Right ventricle myocardium inferior (tissue), 1 donor: ENCODE measurements at regions not wholly inside any gene's neighbourhood (a gene's known extent, or its start where the extent isn't known, plus 50 kb on each side); places are given as distances from the start of the nearest gene placed in this dataset.
"Not testable (repeated sequence)": the region's sequence is repeated elsewhere in the genome, so short reads cannot be mapped to it uniquely, and the experiment has no call there.

Source experiments
- ATAC-seq: fragments of 200-7000 bp; cut with Tn5 transposase; one replicate; pipeline ENCODE4 v1.9.1; 2020; ENCODE audit warnings: mild to moderate bottlenecking, moderate library complexity
- DNase-seq: peaks from one replicate; pipeline ENCODE4 v3.0.0; 2021; ENCODE audit errors: missing footprints
- intact Hi-C: fragments of 100-400 bp; cut with DNase I; formaldehyde crosslinking; loops from one replicate; pipeline ENCODE4 v1.11.0; 2022
- donor health status: DM: no; HTN: yes; CAD: no; lungs with severe emphysema.

GRCh38 chr5:135097390-135097789 lies 63.4 kb upstream of the PITX1 start:
- DNase-seq (no peak), ATAC-seq (no peak)
- intact Hi-C loops: no loop called here

GRCh38 chr5:135095871-135096270 lies 61.8 kb upstream of the PITX1 start:
- intact Hi-C loops: no loop called here
- no peak for DNase-seq
- ATAC-seq: no peak

GRCh38 chr5:135095052-135095715 lies 61.2 kb upstream of the PITX1 start:
- no peak for ATAC-seq
- intact Hi-C loops: no loop called here
- DNase-seq: no peak

- DNase-seq (no peak), ATAC-seq (no peak)
- intact Hi-C loops: no loop called here
Measured at GRCh38 chr5:135094339-135095051, 60.5 kb upstream of the PITX1 start.

- ATAC-seq, DNase-seq, intact Hi-C loops: not testable (repeated sequence)
Measured at GRCh38 chr5:135093483-135093882, 59.5 kb upstream of the PITX1 start.

GRCh38 chr5:135092476-135092875 lies 58.4 kb upstream of the PITX1 start:
- ATAC-seq: no peak
- intact Hi-C loops: no loop called here
- no peak for DNase-seq

GRCh38 chr5:135091286-135091685 lies 57.3 kb upstream of the PITX1 start:
- intact Hi-C loops: no loop called here
- DNase-seq (no peak), ATAC-seq (no peak)

- DNase-seq (no peak), ATAC-seq (no peak)
- intact Hi-C loops: no loop called here
Measured at GRCh38 chr5:135089912-135090311, 55.9 kb upstream of the PITX1 start.

GRCh38 chr5:135088911-135089310 lies 54.9 kb upstream of the PITX1 start:
- intact Hi-C loops: no loop called here
- DNase-seq: no peak
- no peak for ATAC-seq

GRCh38 chr5:135087950-135088349 lies 53.9 kb upstream of the PITX1 start:
- DNase-seq: no peak
- intact Hi-C loops: no loop called here
- ATAC-seq: no peak

GRCh38 chr5:135085936-135086725 lies 52.1 kb upstream of the PITX1 start:
- DNase-seq: no peak
- no peak for ATAC-seq
- intact Hi-C loops: no loop called here

GRCh38 chr5:135085133-135085935 lies 51.3 kb upstream of the PITX1 start:
- DNase-seq: no peak
- intact Hi-C loops: no loop called here
- ATAC-seq: no peak
